Neuron (in vitro differentiated cells): ENCODE measurements at regions not wholly inside any gene's neighbourhood (a gene's known extent, or its start where the extent isn't known, plus 50 kb on each side); places are given as distances from the start of the nearest gene placed in this dataset.

ENCODE experiments used
- H2AFZ ChIP-seq: one replicate; pipeline ENCODE4 v1.6.1; 2013; ENCODE audit warnings: low read depth, mild to moderate bottlenecking, inconsistent platforms, low read length, moderate library complexity
- H3K27me3 ChIP-seq: one replicate; pipeline ENCODE4 v1.6.1; 2013; ENCODE audit warnings: low read length; ENCODE audit not compliant: insufficient read depth
- H3K36me3 ChIP-seq: one replicate; pipeline ENCODE4 v1.6.1; 2013; ENCODE audit warnings: low read length; ENCODE audit not compliant: insufficient read depth
- H3K4me1 ChIP-seq: one replicate; pipeline ENCODE4 v1.6.1; 2013; ENCODE audit warnings: low read length; ENCODE audit not compliant: insufficient read depth
- H3K4me3 ChIP-seq: 2 replicates; pipeline ENCODE4 v1.5.1; 2013; ENCODE audit warnings: mild to moderate bottlenecking, low read length, moderate library complexity
- H3K9me3 ChIP-seq: one replicate; pipeline ENCODE4 v1.6.1; 2013; ENCODE audit warnings: low read length

DNA sequence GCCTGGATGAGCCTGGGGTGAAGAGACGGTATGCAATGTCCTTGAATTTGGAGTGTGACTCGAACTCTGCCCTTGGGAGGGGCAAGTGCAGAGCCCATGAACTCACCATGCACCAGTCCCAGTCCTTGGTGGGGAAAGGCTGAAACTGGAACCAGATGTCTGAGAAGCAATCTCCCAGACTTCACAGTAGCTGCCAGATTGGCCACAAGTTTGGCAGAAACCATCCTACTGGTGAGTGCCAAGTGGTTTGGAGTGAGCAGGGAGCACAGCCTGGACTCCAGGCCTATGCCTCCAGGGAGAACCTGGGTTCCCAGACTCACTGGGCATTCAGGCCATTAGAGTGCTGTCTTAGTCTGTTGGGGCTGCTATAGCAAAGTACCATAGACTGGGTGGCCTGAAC, 99.6 kb upstream of the LYZL1 start:
- Histone ChIP-seq H3K4me3 (no peak overlapping the region), H3K36me3 (no peaks in the 10 kb centered on the region), H2AFZ (no peak overlapping the region), H3K9me3 (no peaks in the 10 kb centered on the region), H3K4me1 (no peaks in the 10 kb centered on the region), H3K27me3 (no peaks in the 10 kb centered on the region)

DNA sequence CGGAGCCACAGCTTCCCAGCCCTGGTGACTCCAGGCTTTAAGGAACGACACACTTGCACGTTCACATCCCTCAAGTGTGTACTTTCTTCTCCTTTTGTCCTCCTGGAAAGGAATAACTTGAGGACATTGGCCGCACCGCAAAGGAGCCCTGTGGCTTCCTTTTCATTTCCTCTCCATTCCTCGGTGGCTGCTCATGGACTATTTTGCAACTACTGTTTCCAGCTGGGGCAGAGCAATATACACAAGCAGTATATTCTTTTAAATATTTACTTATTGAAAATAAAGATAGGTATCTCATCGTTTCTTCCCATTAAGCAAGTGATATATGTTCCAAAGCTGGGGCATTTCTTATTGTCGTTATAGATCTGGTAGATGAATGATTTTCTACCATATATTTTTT, 97.2 kb upstream of the LYZL1 start:
- Histone ChIP-seq H3K27me3 (no peaks in the 10 kb centered on the region), H2AFZ (no peak overlapping the region), H3K4me1 (no peaks in the 10 kb centered on the region), H3K9me3 (no peaks in the 10 kb centered on the region), H3K36me3 (no peaks in the 10 kb centered on the region), H3K4me3 (no peak overlapping the region)

- Histone ChIP-seq H3K4me1 (peaks cover 5% of the 10 kb centered on the region), H2AFZ (no peak overlapping the region), H3K4me3 (no peak overlapping the region), H3K9me3 (no peaks in the 10 kb centered on the region), H3K36me3 (no peaks in the 10 kb centered on the region), H3K27me3 (no peaks in the 10 kb centered on the region)
Measured at GRCh38 chr10:29199339-29199738, 89.5 kb upstream of the LYZL1 start.

- Histone ChIP-seq H3K4me3 (no peak overlapping the region), H3K27me3 (no peaks in the 10 kb centered on the region)
Measured at GRCh38 chr10:29199941-29200679, 88.8 kb upstream of the LYZL1 start.

GRCh38 chr10:29202386-29202940, 86.4 kb upstream of the LYZL1 start:
- no peak overlapping the region for H3K4me3 ChIP-seq
- peaks cover 6% of the 10 kb centered on the region for H3K4me1 ChIP-seq
- no peaks in the 10 kb centered on the region for H3K27me3 ChIP-seq
- H3K9me3 ChIP-seq: no peaks in the 10 kb centered on the region
- H2AFZ ChIP-seq: no peak overlapping the region
- H3K36me3 ChIP-seq: no peaks in the 10 kb centered on the region

More at GRCh38 chr10:29199941-29200679, 88.8 kb upstream of the LYZL1 start:
- no peaks in the 10 kb centered on the region for H3K36me3 ChIP-seq
- H2AFZ ChIP-seq: no peak overlapping the region
- peaks cover 6% of the 10 kb centered on the region for H3K4me1 ChIP-seq
- no peaks in the 10 kb centered on the region for H3K9me3 ChIP-seq

DNA sequence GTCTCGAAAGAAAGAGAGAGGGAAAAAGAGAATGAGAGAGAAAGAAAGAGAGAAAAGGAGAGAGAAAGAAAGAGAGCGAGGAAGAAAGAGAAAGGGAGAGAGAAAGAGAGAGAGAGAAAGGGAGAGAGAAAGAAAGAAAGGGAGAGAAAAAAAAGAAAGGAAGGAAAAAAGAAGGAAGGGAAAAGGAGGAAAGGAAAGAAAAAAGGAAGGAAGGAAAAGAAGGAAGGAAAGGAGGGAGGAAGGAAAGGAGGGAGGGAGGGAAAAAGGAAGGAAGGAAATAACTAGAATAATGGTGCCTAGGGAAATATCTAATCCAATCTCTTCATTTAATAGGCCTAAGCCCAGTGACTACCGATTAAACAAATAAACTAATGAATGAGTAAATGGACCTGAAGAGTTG, 85.4 kb upstream of the LYZL1 start:
- Histone ChIP-seq H3K27me3 (no peaks in the 10 kb centered on the region), H3K4me1 (peaks cover 6% of the 10 kb centered on the region), H2AFZ (no peak overlapping the region), H3K4me3 (no peak overlapping the region), H3K36me3 (no peaks in the 10 kb centered on the region), H3K9me3 (no peaks in the 10 kb centered on the region)

DNA sequence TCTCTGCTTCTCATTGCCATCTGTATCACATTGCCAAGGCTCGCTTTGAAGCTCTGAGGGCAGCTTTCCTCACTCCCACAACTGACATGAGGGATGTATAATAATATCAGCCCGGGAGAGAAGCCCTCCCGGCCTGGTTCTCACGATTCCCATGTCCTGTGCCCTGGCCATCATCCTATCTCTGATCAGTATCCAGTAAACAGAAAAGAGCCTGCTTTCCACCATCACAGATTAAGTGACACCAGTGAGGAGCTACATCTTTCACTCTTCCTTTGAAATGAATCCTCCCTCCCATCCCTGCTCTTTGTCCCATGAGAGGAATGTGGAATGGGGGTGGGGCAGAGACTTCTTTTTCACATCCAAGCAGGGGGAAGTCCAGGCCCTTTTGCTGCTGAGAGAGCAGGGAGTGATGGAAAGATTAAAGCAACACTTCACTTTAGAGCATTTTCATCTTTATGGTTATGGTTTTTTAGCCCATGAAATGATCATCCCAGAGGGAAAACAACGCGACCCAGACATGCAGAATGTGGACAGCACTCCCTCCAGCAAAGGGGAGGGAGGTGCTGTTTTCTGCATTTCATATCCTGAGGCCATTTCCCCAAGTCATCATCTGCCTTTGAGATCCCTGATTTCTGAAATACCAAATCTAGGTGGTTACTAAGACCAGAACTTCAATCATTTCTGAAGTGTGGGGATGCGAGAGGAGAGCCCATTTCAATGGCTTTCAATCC, 84.6 kb upstream of the LYZL1 start:
- no peaks in the 10 kb centered on the region for H3K9me3 ChIP-seq
- H3K4me1 ChIP-seq: peaks cover 6% of the 10 kb centered on the region
- H3K36me3 ChIP-seq: no peaks in the 10 kb centered on the region
- H3K27me3 ChIP-seq: no peaks in the 10 kb centered on the region
- H3K4me3 ChIP-seq: no peak overlapping the region
- H2AFZ ChIP-seq: no peak overlapping the region

DNA sequence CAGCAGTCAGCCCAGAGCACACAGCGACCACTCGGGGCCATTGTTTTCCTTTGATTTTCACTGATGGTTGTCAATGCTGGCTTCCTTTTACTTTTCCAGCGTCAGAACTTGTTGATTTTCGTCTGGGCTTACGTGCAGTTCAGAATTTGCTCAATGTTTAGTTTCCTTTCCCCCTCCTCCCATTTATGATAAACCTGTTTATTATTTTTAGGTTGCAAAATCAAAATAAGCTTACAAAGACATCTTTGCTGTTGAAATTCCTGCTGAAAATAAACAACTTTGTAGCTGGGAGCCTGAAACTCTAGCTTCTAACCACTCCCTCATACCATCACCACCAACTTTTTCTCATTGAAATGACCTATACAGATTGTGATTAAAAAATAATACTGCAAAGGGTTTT, 83.1 kb upstream of the LYZL1 start:
- no peaks in the 10 kb centered on the region for H3K9me3 ChIP-seq
- no peak overlapping the region for H3K4me3 ChIP-seq
- H3K36me3 ChIP-seq: no peaks in the 10 kb centered on the region
- no peaks in the 10 kb centered on the region for H3K27me3 ChIP-seq
- no peak overlapping the region for H2AFZ ChIP-seq
- peaks cover 6% of the 10 kb centered on the region for H3K4me1 ChIP-seq

DNA sequence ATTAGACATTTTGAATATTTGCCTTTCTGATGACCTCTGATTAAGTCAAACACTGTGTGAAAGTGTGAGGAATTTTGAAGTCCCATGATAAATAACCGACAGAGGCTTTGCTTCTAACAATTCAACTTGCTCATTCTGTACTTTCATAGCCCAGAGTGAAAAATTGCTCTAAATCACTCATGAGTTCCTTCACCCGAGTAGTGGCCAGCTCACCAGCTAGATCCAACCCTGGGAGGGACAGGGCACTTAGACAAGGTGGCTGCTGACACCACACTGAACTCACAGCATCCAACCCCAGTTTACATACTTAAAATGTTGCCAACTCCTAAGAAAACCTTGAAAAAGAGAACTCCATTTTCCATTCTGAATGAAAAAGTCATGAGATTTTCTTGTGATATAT, 80.0 kb upstream of the LYZL1 start:
- no peak overlapping the region for H2AFZ ChIP-seq
- no peaks in the 10 kb centered on the region for H3K9me3 ChIP-seq
- peaks cover 5% of the 10 kb centered on the region for H3K4me1 ChIP-seq
- H3K36me3 ChIP-seq: no peaks in the 10 kb centered on the region
- no peak overlapping the region for H3K4me3 ChIP-seq
- no peaks in the 10 kb centered on the region for H3K27me3 ChIP-seq

DNA sequence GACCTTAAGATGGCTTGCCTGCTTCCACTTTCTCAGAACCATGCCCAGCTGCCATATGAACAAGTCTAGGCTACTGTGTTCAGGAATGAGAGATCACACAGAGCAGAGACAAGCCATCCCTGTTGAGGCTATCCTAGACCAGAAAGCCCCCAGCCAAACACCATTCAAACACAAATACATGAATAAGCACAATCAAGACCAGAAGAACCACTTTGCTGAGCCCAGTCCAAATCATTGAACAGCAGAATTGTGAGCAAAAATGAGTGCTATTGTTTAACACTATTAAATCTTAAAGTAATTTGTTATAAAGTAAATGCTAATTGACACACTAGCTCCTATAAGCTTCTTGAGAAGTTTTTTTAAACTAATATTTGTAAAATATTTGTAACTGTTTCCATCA, 79.0 kb upstream of the LYZL1 start:
- Histone ChIP-seq H3K27me3 (no peaks in the 10 kb centered on the region), H3K9me3 (no peaks in the 10 kb centered on the region), H3K36me3 (no peaks in the 10 kb centered on the region), H3K4me1 (no peaks in the 10 kb centered on the region), H2AFZ (no peak overlapping the region), H3K4me3 (no peak overlapping the region)

GRCh38 chr10:29210266-29210868, 78.5 kb upstream of the LYZL1 start:
- H3K36me3 ChIP-seq: no peaks in the 10 kb centered on the region
- no peaks in the 10 kb centered on the region for H3K9me3 ChIP-seq
- H3K4me3 ChIP-seq: no peak overlapping the region
- no peaks in the 10 kb centered on the region for H3K27me3 ChIP-seq
- H2AFZ ChIP-seq: no peak overlapping the region
- no peaks in the 10 kb centered on the region for H3K4me1 ChIP-seq

DNA sequence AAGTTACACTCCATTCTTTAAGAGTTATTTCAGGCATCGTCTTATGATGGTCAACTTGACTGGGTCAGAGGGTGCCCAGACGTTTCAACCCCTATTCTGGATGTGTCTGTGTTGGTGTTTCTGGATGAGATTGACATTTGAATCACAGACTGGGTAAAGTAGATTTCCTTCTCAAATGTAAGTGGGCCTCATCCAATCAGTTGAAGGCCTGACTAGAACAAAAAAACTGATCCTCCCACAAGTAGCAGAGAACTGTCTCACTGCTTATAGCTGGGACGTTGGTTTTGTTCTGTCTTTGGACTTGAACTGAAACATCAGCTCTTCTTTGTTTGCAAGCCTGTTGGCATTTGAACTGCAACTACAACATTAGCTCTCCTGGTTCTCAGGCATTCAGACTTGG, 76.3 kb upstream of the LYZL1 start:
- Histone ChIP-seq H3K9me3 (no peaks in the 10 kb centered on the region), H3K4me3 (no peak overlapping the region), H3K4me1 (no peaks in the 10 kb centered on the region), H3K36me3 (no peaks in the 10 kb centered on the region), H2AFZ (no peak overlapping the region), H3K27me3 (no peaks in the 10 kb centered on the region)

- Histone ChIP-seq H3K4me1 (no peaks in the 10 kb centered on the region), H3K4me3 (no peak overlapping the region)
Measured at GRCh38 chr10:29214551-29214950, 74.3 kb upstream of the LYZL1 start.

More at GRCh38 chr10:29214551-29214950, 74.3 kb upstream of the LYZL1 start:
- Histone ChIP-seq H3K27me3 (no peaks in the 10 kb centered on the region), H3K36me3 (no peaks in the 10 kb centered on the region), H2AFZ (no peak overlapping the region), H3K9me3 (no peaks in the 10 kb centered on the region)
